AG09309 (cell line): ENCODE measurements at regions not wholly inside any gene's neighbourhood (a gene's known extent, or its start where the extent isn't known, plus 50 kb on each side); places are given as distances from the start of the nearest gene placed in this dataset.

Source experiments
- DNase-seq: peaks from one replicate; pipeline ENCODE4 v3.0.0-alpha.2; 2010; ENCODE audit warnings: low read depth
- H3K4me3 ChIP-seq: 2 replicates; pipeline ENCODE4 v1.5.1; 2011; ENCODE audit warnings: mild to moderate bottlenecking, low read depth, low read length, moderate library complexity; ENCODE audit not compliant: control insufficient read depth
- TF ChIP-seq, protein P1 (sequence below): IDR thresholded peaks from 2 replicates; pipeline ENCODE4 v1.5.1; 2011; ENCODE audit warnings: mild to moderate bottlenecking, low read depth, low read length, inconsistent platforms; ENCODE audit not compliant: insufficient read depth, control insufficient read depth; ENCODE audit errors: missing control alignments

DNA sequence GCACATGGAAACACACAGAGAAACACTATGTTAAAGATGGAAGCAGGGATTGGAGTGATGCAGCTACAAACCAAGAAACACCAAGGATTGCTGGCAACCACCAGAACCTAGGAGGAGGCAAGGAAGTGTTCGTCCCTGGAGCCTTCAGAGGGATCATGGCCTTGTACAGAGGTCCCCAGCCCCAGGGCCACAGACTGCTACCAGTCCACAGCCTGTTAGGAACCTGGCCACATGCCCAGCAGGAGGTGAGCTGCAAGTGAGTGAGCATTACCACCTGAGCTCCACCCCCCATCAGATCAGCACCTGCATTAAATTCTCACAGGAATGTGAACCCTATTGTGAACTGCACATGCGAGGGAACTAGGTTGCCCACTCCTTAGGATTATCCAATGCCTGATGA lies 505.7 kb upstream of the MDFIC2 start:
- no peak overlapping the region for H3K4me3 ChIP-seq
- TF ChIP-seq, protein P1, sequence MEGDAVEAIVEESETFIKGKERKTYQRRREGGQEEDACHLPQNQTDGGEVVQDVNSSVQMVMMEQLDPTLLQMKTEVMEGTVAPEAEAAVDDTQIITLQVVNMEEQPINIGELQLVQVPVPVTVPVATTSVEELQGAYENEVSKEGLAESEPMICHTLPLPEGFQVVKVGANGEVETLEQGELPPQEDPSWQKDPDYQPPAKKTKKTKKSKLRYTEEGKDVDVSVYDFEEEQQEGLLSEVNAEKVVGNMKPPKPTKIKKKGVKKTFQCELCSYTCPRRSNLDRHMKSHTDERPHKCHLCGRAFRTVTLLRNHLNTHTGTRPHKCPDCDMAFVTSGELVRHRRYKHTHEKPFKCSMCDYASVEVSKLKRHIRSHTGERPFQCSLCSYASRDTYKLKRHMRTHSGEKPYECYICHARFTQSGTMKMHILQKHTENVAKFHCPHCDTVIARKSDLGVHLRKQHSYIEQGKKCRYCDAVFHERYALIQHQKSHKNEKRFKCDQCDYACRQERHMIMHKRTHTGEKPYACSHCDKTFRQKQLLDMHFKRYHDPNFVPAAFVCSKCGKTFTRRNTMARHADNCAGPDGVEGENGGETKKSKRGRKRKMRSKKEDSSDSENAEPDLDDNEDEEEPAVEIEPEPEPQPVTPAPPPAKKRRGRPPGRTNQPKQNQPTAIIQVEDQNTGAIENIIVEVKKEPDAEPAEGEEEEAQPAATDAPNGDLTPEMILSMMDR = no peak
- no peak for DNase-seq

DNA sequence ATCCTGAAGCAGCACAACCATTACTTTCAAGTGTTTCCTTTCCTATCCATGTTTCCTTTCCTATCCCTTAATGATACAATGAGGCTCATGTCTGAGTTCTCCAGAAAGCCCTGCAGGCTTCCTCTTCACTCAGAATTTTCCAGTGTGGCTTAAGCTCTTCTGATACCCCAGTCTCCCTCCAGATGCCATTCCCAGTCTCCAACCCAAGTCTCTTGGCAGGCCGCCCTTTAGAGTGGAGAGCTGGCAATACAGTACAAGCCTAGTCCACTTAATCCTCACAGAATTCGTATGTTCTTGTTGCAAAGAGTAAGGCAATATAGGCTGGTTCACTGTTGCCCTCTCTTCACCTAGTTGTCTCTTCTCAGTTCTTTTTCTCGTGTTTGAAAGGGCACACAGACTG lies 503.9 kb upstream of the MDFIC2 start:
- no peak overlapping the region for H3K4me3 ChIP-seq
- no peak for DNase-seq

GRCh38 chr3:70815817-70816216 lies 503.4 kb upstream of the MDFIC2 start:
- H3K4me3 ChIP-seq = no peak overlapping the region
- DNase-seq = no peak
- TF ChIP-seq, protein P1 = no peak

More for the DNA sequence above, 503.9 kb upstream of the MDFIC2 start:
- TF ChIP-seq, protein P1 = no peak

DNA sequence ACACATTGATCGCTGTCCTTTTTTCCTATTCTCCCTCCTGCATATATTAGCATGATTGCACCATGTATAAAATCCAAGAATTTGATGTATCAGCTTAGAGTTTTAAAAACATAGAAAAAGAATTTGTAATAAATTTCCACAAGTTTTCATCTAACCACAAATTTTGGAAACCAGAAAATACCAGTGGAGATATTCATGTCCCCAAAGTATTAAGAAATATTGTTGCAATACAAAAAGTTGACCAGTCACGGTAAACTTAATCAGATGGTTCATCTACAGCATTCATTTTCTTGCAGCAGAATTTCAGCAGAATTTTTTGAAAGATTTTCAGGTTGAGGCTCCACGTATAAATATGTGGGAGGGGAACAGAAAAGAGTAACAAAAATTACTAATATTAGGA lies 500.9 kb upstream of the MDFIC2 start:
- DNase-seq = no peak
- TF ChIP-seq, protein P1 = no peak
- H3K4me3 ChIP-seq = no peak overlapping the region

GRCh38 chr3:70811880-70812279 lies 499.4 kb upstream of the MDFIC2 start:
- no peak overlapping the region for H3K4me3 ChIP-seq
- TF ChIP-seq, protein P1 = no peak
- peak; percentile 61 for DNase-seq

DNA sequence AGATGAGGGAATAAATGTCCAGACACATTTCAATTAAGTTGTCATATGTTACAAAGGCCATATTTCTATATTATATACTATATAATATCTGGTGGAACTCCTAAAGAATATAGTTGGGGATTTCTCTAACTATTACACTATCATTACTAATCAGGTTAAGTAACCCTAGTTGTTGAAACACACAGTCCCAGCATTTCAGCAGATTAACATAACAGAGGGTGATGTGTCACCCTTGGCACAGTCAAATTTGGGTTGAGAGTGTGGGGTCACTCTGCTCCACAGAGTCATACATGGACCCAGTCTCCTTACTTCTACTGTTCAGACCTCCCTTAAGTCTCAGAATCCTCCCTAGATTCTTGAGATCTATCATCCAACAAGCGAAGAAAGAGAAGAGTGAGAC lies 496.4 kb upstream of the MDFIC2 start:
- H3K4me3 ChIP-seq = no peak overlapping the region
- no peak for DNase-seq
- TF ChIP-seq, protein P1 = no peak

- DNase-seq = no peak
Measured at GRCh38 chr3:70806556-70806955, 494.1 kb upstream of the MDFIC2 start.

More at GRCh38 chr3:70806556-70806955, 494.1 kb upstream of the MDFIC2 start:
- no peak overlapping the region for H3K4me3 ChIP-seq
- TF ChIP-seq, protein P1 = no peak
